ENCODE measurements at regions not wholly inside any gene's neighbourhood (a gene's known extent, or its start where the extent isn't known, plus 50 kb on each side); places are given as distances from the start of the nearest gene placed in this dataset.

GRCh38 chr5:101385276-101385675 is 482.2 kb upstream of the ST8SIA4 start:
- no peak for DNase-seq (ENCODE audit: low spot score)
- TF ChIP-seq EZH2phosphoT487 (IDR thresholded peaks at IDR 0.05; ENCODE audit: borderline replicate concordance, low read depth, low read length) (no peak), CTCF (conservative IDR thresholded peaks at IDR 0.05; ENCODE audit: low read length) (no peak)
- Histone ChIP-seq H3K4me2 (ENCODE audit: low read length) (no peak overlapping the region), H3K4me3 (ENCODE audit: low read depth, low read length, poor library complexity, severe bottlenecking) (no peak overlapping the region), H2AFZ (ENCODE audit: low read length) (no peak overlapping the region), H3K36me3 (ENCODE audit: insufficient read depth, low read length) (no peaks in the 10 kb centered on the region), H3K79me2 (ENCODE audit: insufficient read depth, low read depth, low read length) (no peaks in the 10 kb centered on the region), H3K9me2 (ENCODE audit: insufficient read depth, low read length) (no peaks in the 10 kb centered on the region), H3K9me3 (ENCODE audit: low read length) (no peaks in the 10 kb centered on the region), H4K20me1 (ENCODE audit: insufficient read depth, low read length) (no peaks in the 10 kb centered on the region), H3K4me1 (ENCODE audit: insufficient read depth, low read length, poor library complexity, severe bottlenecking) (no peaks in the 10 kb centered on the region), H3K27ac (ENCODE audit: low read depth, low read length, poor library complexity, severe bottlenecking) (no peak overlapping the region)
- ChIA-PET POLR2A (interaction anchor here (0.7 kb wide), 1 partner anchor 1700 kb away, joined by 3 read pairs; no protein-coding TSS in a partner anchor), CTCF (ENCODE audit: unreplicated experiment) (no interaction called here)
- no TSS peak for BruUV-seq (replicated peaks)
- intact Hi-C loops (cut with micrococcal nuclease; ENCODE audit: unreplicated experiment) = loop anchor here (10.0 kb wide), 1 partner anchor 760 kb away; no protein-coding TSS in a partner anchor

GRCh38 chr5:101370181-101370580 is 467.1 kb upstream of the ST8SIA4 start:
- POLR2A ChIA-PET = no interaction called here
- TF ChIP-seq CTCF (conservative IDR thresholded peaks at IDR 0.05; ENCODE audit: low read length) = no peak
- no peak for TF ChIP-seq EZH2phosphoT487 (IDR thresholded peaks at IDR 0.05; ENCODE audit: borderline replicate concordance, low read depth, low read length)
- no peak for DNase-seq (ENCODE audit: low spot score)
- H3K79me2 ChIP-seq (ENCODE audit: insufficient read depth, low read depth, low read length) = no peaks in the 10 kb centered on the region
- CTCF ChIA-PET (ENCODE audit: unreplicated experiment) = no interaction called here
- H3K4me2 ChIP-seq (ENCODE audit: low read length) = no peak overlapping the region
- H3K9me3 ChIP-seq (ENCODE audit: low read length) = no peaks in the 10 kb centered on the region
- H3K36me3 ChIP-seq (ENCODE audit: insufficient read depth, low read length) = no peaks in the 10 kb centered on the region
- H3K4me3 ChIP-seq (ENCODE audit: low read depth, low read length, poor library complexity, severe bottlenecking) = no peak overlapping the region
- H4K20me1 ChIP-seq (ENCODE audit: insufficient read depth, low read length) = no peaks in the 10 kb centered on the region
- no peak overlapping the region for H2AFZ ChIP-seq (ENCODE audit: low read length)
- H3K4me1 ChIP-seq (ENCODE audit: insufficient read depth, low read length, poor library complexity, severe bottlenecking) = no peaks in the 10 kb centered on the region
- no TSS peak for BruUV-seq (replicated peaks)
- H3K9me2 ChIP-seq (ENCODE audit: insufficient read depth, low read length) = no peaks in the 10 kb centered on the region
- intact Hi-C loops (cut with micrococcal nuclease; ENCODE audit: unreplicated experiment) = no loop called here
- H3K27ac ChIP-seq (ENCODE audit: low read depth, low read length, poor library complexity, severe bottlenecking) = no peak overlapping the region

- CTCF ChIA-PET (ENCODE audit: unreplicated experiment) = no interaction called here
Observed at GRCh38 chr5:101364469-101364868, 461.4 kb upstream of the ST8SIA4 start.

More at GRCh38 chr5:101364469-101364868, 461.4 kb upstream of the ST8SIA4 start:
- Histone ChIP-seq H3K27ac (ENCODE audit: low read depth, low read length, poor library complexity, severe bottlenecking) (no peak overlapping the region), H3K4me1 (ENCODE audit: insufficient read depth, low read length, poor library complexity, severe bottlenecking) (no peaks in the 10 kb centered on the region), H3K4me2 (ENCODE audit: low read length) (no peak overlapping the region), H3K79me2 (ENCODE audit: insufficient read depth, low read depth, low read length) (no peaks in the 10 kb centered on the region), H3K9me3 (ENCODE audit: low read length) (no peaks in the 10 kb centered on the region), H2AFZ (ENCODE audit: low read length) (no peak overlapping the region), H3K9me2 (ENCODE audit: insufficient read depth, low read length) (no peaks in the 10 kb centered on the region), H4K20me1 (ENCODE audit: insufficient read depth, low read length) (no peaks in the 10 kb centered on the region), H3K36me3 (ENCODE audit: insufficient read depth, low read length) (no peaks in the 10 kb centered on the region), H3K4me3 (ENCODE audit: low read depth, low read length, poor library complexity, severe bottlenecking) (no peak overlapping the region)
- DNase-seq (ENCODE audit: low spot score) = no peak
- POLR2A ChIA-PET = interaction anchor here (0.6 kb wide), 1 partner anchor 1686 kb away, joined by 3 read pairs; no protein-coding TSS in a partner anchor
- TF ChIP-seq CTCF (conservative IDR thresholded peaks at IDR 0.05; ENCODE audit: low read length) (no peak), EZH2phosphoT487 (IDR thresholded peaks at IDR 0.05; ENCODE audit: borderline replicate concordance, low read depth, low read length) (no peak)
- BruUV-seq (replicated peaks) = no TSS peak
- intact Hi-C loops (cut with micrococcal nuclease; ENCODE audit: unreplicated experiment) = no loop called here

Measured in OCI-LY7 (cell line).